GM21423 (cell line): ENCODE measurements at regions not wholly inside any gene's neighbourhood (a gene's known extent, or its start where the extent isn't known, plus 50 kb on each side); places are given as distances from the start of the nearest gene placed in this dataset.

Experiments used
- ATAC-seq: cut with Tn5 transposase; IDR thresholded peaks from one replicate; pipeline ENCODE4 v1.9.1; 2021; ENCODE audit warnings: mild to moderate bottlenecking, moderate library complexity; ENCODE audit not compliant: unreplicated experiment

GRCh38 chr3:153313302-153313965 is 151.4 kb downstream of the RAP2B start:
- ATAC-seq: no peak

DNA sequence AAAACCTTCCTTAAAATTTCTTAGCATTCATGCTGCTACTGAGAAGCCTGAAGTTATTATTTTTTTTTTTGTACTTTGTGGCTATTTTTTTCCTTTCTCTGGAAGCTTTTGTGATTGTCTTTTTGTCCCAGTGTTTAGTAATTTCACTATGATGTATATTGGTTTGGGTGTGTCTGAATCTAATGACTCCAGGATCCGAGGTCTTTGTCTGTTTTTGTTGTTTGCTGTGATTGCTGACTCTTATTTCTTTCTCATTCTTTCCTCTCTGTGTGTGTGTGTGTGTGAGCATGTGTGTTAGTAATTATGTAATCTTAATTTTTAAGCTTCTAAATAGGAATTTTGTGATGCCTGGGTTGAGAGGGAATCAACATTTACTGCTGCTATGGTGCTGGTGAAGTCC is 152.0 kb downstream of the RAP2B start:
- no peak for ATAC-seq

GRCh38 chr3:153315781-153316180 is 153.8 kb downstream of the RAP2B start:
- ATAC-seq: no peak

GRCh38 chr3:153319705-153320554 is 157.9 kb downstream of the RAP2B start:
- no peak for ATAC-seq

GRCh38 chr3:153320585-153321128 is 158.6 kb downstream of the RAP2B start:
- no peak for ATAC-seq

DNA sequence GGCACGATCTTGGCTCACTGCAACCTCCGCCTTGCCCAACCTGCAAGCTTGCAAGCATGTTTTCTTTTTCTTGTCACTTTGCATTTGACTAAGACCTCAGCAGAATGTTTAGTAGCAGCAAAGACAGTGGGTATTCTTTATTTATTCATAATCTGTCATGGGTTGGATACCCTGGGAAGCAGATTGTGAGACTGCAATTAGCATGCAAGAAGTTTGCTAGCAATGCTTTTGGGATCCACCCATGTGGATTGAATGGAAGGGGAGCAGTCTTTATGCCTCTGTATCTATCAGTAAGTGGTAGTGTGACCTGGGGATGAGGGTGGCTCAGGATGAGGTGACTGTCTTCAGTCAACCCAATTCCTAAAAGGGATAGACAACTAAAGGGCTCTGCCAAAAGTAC is 166.7 kb downstream of the RAP2B start:
- ATAC-seq: no peak

- ATAC-seq: no peak
These were observed 168.9 kb downstream of the RAP2B start for GRCh38 chr3:153330901-153331300.

DNA sequence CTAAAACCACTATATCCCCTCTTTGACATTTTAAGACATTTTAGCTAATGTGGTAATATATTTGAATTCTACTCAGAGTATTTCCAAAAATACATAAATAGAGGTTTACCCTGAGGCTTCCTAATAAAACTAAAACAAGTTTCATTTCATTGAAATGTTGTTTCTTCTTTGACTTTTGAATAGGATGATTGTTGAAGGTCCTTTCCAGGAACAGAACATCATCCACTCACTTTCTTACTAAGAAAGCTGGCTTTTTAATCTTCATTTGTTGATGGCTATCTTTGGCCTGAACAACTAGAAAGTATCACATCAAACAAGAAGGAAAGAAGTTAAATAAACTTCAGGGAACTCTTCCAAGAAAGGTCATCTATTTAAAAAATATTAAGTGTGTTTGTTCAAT is 169.7 kb downstream of the RAP2B start:
- ATAC-seq: no peak

DNA sequence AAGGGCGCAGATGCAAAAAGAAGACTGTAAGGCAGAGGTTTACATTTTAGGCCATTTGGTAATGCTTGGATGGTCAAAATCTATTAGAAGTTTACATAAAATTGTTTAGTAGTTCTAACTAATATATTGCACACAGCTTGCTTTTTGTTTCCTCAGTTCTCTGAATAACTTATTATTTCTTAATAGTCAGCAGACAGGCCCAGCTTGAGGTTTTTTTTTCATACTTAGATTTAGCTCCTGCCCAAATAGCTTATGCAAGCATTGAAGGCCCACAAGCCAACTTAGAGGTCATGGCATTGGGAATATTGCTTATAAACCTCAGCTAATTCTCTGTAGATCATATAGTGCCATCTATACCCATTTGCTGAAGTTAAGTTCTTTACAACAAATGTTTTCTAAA is 172.5 kb downstream of the RAP2B start:
- no peak for ATAC-seq

DNA sequence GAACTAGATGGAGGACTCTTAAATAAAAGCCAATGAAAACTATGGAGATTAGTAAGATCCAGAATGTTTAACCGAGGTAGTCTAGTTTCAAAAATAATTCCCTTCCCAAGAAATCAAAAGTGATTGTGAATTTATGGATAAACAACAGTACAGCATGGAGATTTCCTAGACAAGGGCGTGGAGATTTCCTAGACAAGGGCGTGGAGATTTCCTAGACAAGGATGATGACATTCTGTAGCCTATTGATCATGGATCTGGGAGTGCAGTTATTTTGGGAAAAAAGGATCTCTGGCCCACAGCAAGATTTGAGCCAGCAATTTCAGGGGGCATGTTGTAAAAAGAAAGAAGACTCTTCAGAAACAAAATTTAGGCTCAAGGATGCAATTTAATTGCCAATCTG is 175.3 kb downstream of the RAP2B start:
- ATAC-seq: no peak

- no peak for ATAC-seq
These were observed 176.5 kb downstream of the RAP2B start for GRCh38 chr3:153338487-153338886.

DNA sequence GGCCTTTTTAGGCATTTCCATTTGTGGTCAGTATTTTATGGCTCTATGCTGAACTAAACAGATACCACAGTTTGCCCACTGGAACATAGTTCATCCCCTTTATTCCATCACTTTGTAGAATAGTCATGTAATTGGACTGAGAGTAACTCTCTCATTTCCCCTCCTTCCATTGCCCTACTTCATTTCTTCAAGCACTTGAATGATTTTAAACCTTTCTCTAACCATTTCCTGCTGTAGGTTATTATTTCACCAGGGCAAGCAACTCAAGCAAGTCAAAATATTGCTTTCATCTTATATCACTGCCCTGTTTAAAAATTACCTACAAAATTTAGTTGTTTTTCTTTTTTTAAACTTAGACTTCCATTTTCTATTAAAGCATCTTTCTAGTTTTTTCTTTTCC is 177.0 kb downstream of the RAP2B start:
- ATAC-seq: no peak

GRCh38 chr3:153343988-153344782 is 182.2 kb downstream of the RAP2B start:
- no peak for ATAC-seq

GRCh38 chr3:153348457-153349107 is 186.6 kb downstream of the RAP2B start:
- no peak for ATAC-seq

DNA sequence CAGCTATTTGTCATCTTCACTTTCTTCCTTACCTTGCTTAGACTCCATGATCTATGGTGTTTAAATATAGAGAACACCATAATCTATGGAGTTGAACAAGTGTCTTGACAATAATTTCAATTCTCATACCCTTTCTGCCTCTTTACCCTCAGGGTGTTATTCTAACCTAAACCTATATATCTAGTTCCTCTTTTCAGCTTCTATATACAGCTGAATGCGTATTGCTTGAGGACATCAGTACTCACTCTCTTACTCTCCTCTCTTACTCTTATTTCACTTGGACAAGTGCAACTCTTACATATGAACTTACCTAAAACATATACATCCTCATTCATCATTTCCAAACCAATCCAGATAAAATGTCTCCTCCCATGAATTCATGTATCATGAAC is 187.1 kb downstream of the RAP2B start:
- peak; percentile 80 for ATAC-seq

- no peak for ATAC-seq
These were observed 188.4 kb downstream of the RAP2B start for GRCh38 chr3:153350420-153350819.

DNA sequence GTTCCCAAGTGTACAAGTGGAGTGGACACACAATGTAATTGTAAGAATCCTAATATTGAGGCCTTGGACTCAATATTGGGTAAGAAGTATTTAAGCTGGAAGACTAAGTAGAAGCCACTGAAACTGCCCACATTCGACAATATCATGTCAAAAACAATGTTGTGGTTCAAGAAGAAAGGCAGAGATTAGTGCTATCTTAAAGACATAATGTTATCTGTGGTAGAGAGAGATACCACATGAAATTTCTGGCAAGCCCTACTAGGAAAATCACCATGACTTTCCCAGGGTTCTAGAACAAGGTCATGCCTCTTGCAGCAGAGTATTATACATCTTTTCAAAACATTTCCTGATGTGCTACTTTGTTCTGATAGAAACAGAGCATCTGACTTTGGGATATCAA is 192.6 kb downstream of the RAP2B start:
- no peak for ATAC-seq

- no peak for ATAC-seq
These were observed 193.5 kb downstream of the RAP2B start for GRCh38 chr3:153355559-153355958.

DNA sequence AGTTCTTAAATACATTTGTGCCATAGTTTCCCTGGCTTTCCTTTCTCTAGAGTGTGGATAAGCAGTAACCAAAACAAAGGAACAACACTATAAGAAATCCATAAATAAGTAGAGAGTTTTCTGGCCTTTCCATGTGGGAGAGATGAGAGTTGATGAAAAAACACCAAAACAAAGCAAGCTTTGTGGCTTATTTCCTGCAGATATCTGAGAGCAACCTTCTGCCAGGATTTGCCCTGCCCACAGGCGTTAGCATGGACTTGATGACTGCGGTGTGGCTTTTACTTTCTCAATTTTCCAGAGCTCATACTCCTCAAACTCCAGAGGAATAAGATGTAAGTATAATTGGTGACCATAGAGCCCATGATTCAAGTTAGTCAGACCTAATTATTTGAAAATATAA is 194.9 kb downstream of the RAP2B start:
- no peak for ATAC-seq

GRCh38 chr3:153357436-153357835 is 195.4 kb downstream of the RAP2B start:
- no peak for ATAC-seq
